Activated CD4-positive, alpha-beta T cell treated with anti-CD3 and anti-CD28 coated beads, Interleukin-2, amount 50 U/mL, for 16 hours (primary cell): ENCODE measurements at regions not wholly inside any gene's neighbourhood (a gene's known extent, or its start where the extent isn't known, plus 50 kb on each side); places are given as distances from the start of the nearest gene placed in this dataset.

Source experiments
- DNase-seq: peaks from one replicate; pipeline ENCODE4 v3.0.0-alpha.2; 2020

- DNase-seq, result no peak
These were observed 206.4 kb upstream of the NCKAP5 start for GRCh38 chr2:133774654-133775015.

GRCh38 chr2:133776936-133777573, 208.8 kb upstream of the NCKAP5 start:
- no peak for DNase-seq

- no peak for DNase-seq
These were observed 209.3 kb upstream of the NCKAP5 start for GRCh38 chr2:133777574-133777960.

GRCh38 chr2:133780099-133780996, 212.1 kb upstream of the NCKAP5 start:
- DNase-seq, result peak; percentile 54

GRCh38 chr2:133780997-133781513, 212.8 kb upstream of the NCKAP5 start:
- no peak for DNase-seq

- no peak for DNase-seq
These were observed 218.9 kb upstream of the NCKAP5 start for GRCh38 chr2:133787207-133787606.

- no peak for DNase-seq
These were observed 219.4 kb upstream of the NCKAP5 start for GRCh38 chr2:133787651-133788050.

GRCh38 chr2:133788386-133788785, 220.1 kb upstream of the NCKAP5 start:
- DNase-seq, result no peak

- no peak for DNase-seq
These were observed 221.5 kb upstream of the NCKAP5 start for GRCh38 chr2:133789743-133790142.

GRCh38 chr2:133790711-133791110, 222.4 kb upstream of the NCKAP5 start:
- DNase-seq, result no peak

GRCh38 chr2:133791191-133791590, 222.9 kb upstream of the NCKAP5 start:
- DNase-seq, result no peak

- DNase-seq, result no peak
These were observed 224.0 kb upstream of the NCKAP5 start for GRCh38 chr2:133792223-133792622.

- no peak for DNase-seq
These were observed 225.9 kb upstream of the NCKAP5 start for GRCh38 chr2:133794114-133794513.

- no peak for DNase-seq
These were observed 233.7 kb upstream of the NCKAP5 start for GRCh38 chr2:133801946-133802345.

GRCh38 chr2:133802409-133803039, 234.3 kb upstream of the NCKAP5 start:
- no peak for DNase-seq

GRCh38 chr2:133806564-133806963, 238.3 kb upstream of the NCKAP5 start:
- DNase-seq, result no peak

GRCh38 chr2:133809485-133809884, 241.2 kb upstream of the NCKAP5 start:
- no peak for DNase-seq

GRCh38 chr2:133810559-133810958, 242.3 kb upstream of the NCKAP5 start:
- DNase-seq, result no peak

GRCh38 chr2:133811409-133812125, 243.3 kb upstream of the NCKAP5 start:
- no peak for DNase-seq

- no peak for DNase-seq
These were observed 244.8 kb upstream of the NCKAP5 start for GRCh38 chr2:133812826-133813617.

GRCh38 chr2:133814890-133815289, 246.6 kb upstream of the NCKAP5 start:
- no peak for DNase-seq

- no peak for DNase-seq
These were observed 247.8 kb upstream of the NCKAP5 start for GRCh38 chr2:133816037-133816436.
